ENCODE measurements at regions not wholly inside any gene's neighbourhood (a gene's known extent, or its start where the extent isn't known, plus 50 kb on each side); places are given as distances from the start of the nearest gene placed in this dataset.

DNA sequence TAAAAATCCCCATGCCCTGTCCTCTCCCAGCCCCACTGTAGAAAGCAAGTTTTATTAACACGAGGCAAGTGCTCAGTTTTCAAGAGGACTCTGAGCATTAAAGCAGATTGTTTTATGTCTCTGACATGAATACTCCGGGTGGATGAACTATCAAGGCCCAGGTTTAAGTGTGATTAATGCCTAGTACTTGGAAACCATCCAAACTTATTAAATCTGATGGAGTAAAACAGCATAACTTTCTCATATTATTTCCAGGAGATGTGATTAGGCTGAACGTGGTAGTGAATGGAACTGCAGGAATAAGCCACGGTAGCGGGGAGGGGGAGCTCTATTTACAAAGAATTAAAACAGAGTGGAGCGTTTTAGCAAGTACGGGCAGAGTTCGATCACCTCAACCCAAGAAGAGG lies 144.2 kb upstream of the RNF32 start:
- FAIRE-seq (no peak), ATAC-seq (no peak), DNase-seq (ENCODE audit: low read depth in 1 of 2, low spot score in 1 of 2) (no peak)
- ChIA-PET CTCF (no interaction called here), POLR2A (no interaction called here)
- TF ChIP-seq TFCP2L1 (CRISPR knock-in tag; IDR thresholded peaks at IDR 0.05) (no peak), FOSL2 (IDR thresholded peaks at IDR 0.05) (no peak), FOSL2 (CRISPR knock-in tag; IDR thresholded peaks at IDR 0.05) (no peak), CBX2 (IDR thresholded peaks at IDR 0.05; ENCODE audit: borderline replicate concordance, low read depth) (no peak), RARB (CRISPR knock-in tag; IDR thresholded peaks at IDR 0.05) (no peak)
- TF ChIP-seq, protein P1, sequence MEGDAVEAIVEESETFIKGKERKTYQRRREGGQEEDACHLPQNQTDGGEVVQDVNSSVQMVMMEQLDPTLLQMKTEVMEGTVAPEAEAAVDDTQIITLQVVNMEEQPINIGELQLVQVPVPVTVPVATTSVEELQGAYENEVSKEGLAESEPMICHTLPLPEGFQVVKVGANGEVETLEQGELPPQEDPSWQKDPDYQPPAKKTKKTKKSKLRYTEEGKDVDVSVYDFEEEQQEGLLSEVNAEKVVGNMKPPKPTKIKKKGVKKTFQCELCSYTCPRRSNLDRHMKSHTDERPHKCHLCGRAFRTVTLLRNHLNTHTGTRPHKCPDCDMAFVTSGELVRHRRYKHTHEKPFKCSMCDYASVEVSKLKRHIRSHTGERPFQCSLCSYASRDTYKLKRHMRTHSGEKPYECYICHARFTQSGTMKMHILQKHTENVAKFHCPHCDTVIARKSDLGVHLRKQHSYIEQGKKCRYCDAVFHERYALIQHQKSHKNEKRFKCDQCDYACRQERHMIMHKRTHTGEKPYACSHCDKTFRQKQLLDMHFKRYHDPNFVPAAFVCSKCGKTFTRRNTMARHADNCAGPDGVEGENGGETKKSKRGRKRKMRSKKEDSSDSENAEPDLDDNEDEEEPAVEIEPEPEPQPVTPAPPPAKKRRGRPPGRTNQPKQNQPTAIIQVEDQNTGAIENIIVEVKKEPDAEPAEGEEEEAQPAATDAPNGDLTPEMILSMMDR (IDR thresholded peaks at IDR 0.05) = no peak
- Histone ChIP-seq H3K27ac (no peak overlapping the region), H3K4me2 (no peak overlapping the region), H3K4me3 (no peak overlapping the region), H3K4me1 (no peaks in the 10 kb centered on the region), H3K9me3 (0 out of 3 replicates have a peak, but pooled peaks cover 2% of the 10 kb centered on the region)
- 51% methylated on average over 8 of the region's 8 CpGs for WGBS (ENCODE audit: missing lambda C conversion rate)

DNA sequence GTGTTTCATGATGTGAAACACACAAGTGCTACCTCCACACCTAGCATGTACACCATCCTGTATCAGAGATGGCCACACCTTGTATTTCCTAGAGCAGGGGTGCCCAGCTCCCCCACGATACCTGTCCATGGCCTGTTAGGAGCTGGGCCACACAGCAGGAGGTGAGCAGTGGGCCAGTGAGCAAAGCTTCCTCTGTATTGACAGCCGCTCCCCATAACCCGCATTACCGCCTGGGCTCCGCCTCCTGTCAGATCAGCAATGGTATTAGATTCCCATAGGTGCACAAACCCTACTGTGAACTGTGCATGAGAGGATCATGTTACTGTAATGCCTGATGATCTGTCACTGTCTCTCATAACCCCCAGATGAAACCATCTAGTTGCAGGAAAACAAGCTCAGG lies 145.6 kb upstream of the RNF32 start:
- FAIRE-seq = no peak
- no peak overlapping the region for H3K4me2 ChIP-seq
- ChIA-PET POLR2A (no interaction called here), CTCF (interaction anchor here (0.7 kb wide), 1 partner anchor 689 kb away, joined by 3 read pairs; no protein-coding TSS in a partner anchor)
- TF ChIP-seq CEBPB (IDR thresholded peaks at IDR 0.05) = no peak
- no peak for TF ChIP-seq HDAC2 (IDR thresholded peaks at IDR 0.05)
- TF ChIP-seq ZC3H11A (IDR thresholded peaks at IDR 0.05) = no peak
- no peak for TF ChIP-seq RNF2 (IDR thresholded peaks at IDR 0.05; ENCODE audit: borderline replicate concordance, low read depth)
- TF ChIP-seq ZSCAN20 (CRISPR knock-in tag; IDR thresholded peaks at IDR 0.05) = no peak
- WGBS (ENCODE audit: missing lambda C conversion rate) = 84% methylated on average over 5 of the region's 5 CpGs
- ATAC-seq = no peak
- no peak overlapping the region for H3K4me3 ChIP-seq
- no peaks in the 10 kb centered on the region for H3K9me3 ChIP-seq
- no peak for DNase-seq (ENCODE audit: low read depth in 1 of 2, low spot score in 1 of 2)
- H3K4me1 ChIP-seq = no peaks in the 10 kb centered on the region
- H3K27ac ChIP-seq = no peak overlapping the region

DNA sequence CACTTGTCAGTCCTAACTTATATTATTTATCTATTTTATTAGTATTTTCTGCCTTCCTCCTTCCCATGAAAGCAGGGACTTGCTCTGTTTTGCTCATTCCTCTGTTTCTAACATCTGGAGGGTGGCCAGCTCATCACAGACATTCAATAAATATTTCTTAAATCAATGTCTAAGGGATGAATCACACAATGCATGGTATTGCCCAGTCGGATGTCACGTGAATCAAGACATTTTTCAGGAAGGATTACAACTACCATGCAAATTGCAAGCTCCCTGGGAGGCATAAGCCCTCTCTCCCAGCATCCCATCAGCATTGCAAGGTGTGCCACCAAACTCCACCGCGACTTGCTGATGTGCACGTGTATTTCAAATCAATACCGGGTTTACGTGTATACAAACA lies 146.6 kb upstream of the RNF32 start:
- TF ChIP-seq TP53 (CRISPR knock-in tag; IDR thresholded peaks at IDR 0.05) = no peak
- TF ChIP-seq, protein P2, sequence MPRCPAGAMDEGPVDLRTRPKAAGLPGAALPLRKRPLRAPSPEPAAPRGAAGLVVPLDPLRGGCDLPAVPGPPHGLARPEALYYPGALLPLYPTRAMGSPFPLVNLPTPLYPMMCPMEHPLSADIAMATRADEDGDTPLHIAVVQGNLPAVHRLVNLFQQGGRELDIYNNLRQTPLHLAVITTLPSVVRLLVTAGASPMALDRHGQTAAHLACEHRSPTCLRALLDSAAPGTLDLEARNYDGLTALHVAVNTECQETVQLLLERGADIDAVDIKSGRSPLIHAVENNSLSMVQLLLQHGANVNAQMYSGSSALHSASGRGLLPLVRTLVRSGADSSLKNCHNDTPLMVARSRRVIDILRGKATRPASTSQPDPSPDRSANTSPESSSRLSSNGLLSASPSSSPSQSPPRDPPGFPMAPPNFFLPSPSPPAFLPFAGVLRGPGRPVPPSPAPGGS (IDR thresholded peaks at IDR 0.05) = no peak
- TF ChIP-seq CEBPB (IDR thresholded peaks at IDR 0.05) = no peak
- TF ChIP-seq CHD2 (IDR thresholded peaks at IDR 0.05; ENCODE audit: low read length, partially characterized antibody) = no peak
- no peak for TF ChIP-seq PHF8 (IDR thresholded peaks at IDR 0.05; ENCODE audit: borderline replicate concordance, low read depth)
- no peak for TF ChIP-seq ZC3H11A (IDR thresholded peaks at IDR 0.05)
- TF ChIP-seq, protein P3, sequence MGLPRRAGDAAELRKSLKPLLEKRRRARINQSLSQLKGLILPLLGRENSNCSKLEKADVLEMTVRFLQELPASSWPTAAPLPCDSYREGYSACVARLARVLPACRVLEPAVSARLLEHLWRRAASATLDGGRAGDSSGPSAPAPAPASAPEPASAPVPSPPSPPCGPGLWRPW (IDR thresholded peaks at IDR 0.05) = no peak
- TF ChIP-seq RNF2 (IDR thresholded peaks at IDR 0.05; ENCODE audit: borderline replicate concordance, low read depth) = no peak
- no peak for TF ChIP-seq POLR2AphosphoS2 (conservative IDR thresholded peaks at IDR 0.05; ENCODE audit: low read length)
- TF ChIP-seq FOSB (CRISPR knock-in tag; IDR thresholded peaks at IDR 0.05) = no peak
- TF ChIP-seq ZSCAN20 (CRISPR knock-in tag; IDR thresholded peaks at IDR 0.05) = no peak
- TF ChIP-seq JUNB (IDR thresholded peaks at IDR 0.05) = no peak
- TF ChIP-seq POLR2A (IDR thresholded peaks at IDR 0.05; ENCODE audit: low read length) = no peak
- H3K4me3 ChIP-seq = no peak overlapping the region
- DNase-seq (ENCODE audit: low read depth in 1 of 2, low spot score in 1 of 2) (no peak), FAIRE-seq (no peak), ATAC-seq (no peak)
- ChIA-PET CTCF (no interaction called here), POLR2A (no interaction called here)
- H3K9me3 ChIP-seq = no peaks in the 10 kb centered on the region
- no peaks in the 10 kb centered on the region for H3K4me1 ChIP-seq
- no peak overlapping the region for H3K27ac ChIP-seq
- no peak overlapping the region for H3K4me2 ChIP-seq
- 74% methylated on average over 7 of the region's 7 CpGs for WGBS (ENCODE audit: missing lambda C conversion rate)
